ENCODE measurements at regions not wholly inside any gene's neighbourhood (a gene's known extent, or its start where the extent isn't known, plus 50 kb on each side); places are given as distances from the start of the nearest gene placed in this dataset.

DNA sequence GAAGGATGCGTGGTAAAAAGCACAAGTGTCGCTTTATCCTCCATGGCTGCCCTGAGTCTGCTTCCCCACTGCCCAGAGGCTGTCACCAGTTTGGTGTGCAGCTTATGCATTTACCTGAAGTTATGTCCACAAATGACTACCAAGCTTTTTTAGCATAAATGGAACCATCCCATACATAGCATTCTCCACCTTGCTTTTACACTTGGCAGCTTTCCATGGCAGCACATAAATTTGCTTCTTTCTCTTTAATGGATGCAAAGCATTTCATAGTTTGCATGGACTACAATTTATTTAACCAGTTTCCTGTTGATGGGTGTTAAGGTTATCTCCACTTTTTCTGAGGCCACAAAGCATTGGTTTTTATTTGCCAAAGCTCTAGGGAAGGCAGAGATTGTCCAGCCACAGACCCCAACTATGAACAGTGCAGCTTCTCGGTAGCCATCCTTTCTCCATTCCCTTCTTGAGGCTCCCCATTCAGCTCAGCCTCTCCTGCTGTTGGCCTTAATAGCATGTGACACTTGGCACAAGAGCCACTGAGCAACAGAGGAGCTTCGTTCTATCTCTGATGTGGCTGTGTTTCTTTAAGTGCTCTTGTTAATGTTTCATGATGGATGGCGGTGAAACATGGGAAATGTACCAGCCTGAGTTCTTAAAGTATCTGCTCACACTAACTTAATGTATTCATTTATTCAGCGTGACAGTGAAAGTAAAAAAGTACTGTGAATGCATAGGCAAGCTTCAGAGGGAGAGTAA, 59.8 kb upstream of the NAV2 start:
- TF ChIP-seq, protein P1, sequence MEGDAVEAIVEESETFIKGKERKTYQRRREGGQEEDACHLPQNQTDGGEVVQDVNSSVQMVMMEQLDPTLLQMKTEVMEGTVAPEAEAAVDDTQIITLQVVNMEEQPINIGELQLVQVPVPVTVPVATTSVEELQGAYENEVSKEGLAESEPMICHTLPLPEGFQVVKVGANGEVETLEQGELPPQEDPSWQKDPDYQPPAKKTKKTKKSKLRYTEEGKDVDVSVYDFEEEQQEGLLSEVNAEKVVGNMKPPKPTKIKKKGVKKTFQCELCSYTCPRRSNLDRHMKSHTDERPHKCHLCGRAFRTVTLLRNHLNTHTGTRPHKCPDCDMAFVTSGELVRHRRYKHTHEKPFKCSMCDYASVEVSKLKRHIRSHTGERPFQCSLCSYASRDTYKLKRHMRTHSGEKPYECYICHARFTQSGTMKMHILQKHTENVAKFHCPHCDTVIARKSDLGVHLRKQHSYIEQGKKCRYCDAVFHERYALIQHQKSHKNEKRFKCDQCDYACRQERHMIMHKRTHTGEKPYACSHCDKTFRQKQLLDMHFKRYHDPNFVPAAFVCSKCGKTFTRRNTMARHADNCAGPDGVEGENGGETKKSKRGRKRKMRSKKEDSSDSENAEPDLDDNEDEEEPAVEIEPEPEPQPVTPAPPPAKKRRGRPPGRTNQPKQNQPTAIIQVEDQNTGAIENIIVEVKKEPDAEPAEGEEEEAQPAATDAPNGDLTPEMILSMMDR (IDR thresholded peaks at IDR 0.05; ENCODE audit: unreplicated experiment): no peak
- Mint-ChIP-seq H3K9me3 (ENCODE audit: low read depth) (peaks cover 3% of the 10 kb centered on the region), H3K27me3 (peaks cover 3% of the 10 kb centered on the region), H3K36me3 (ENCODE audit: insufficient read depth) (no peaks in the 10 kb centered on the region), H3K27ac (no peak overlapping the region), H3K4me3 (ENCODE audit: low read depth) (no peak overlapping the region), H3K4me1 (ENCODE audit: low read depth) (no peaks in the 10 kb centered on the region)
- no peak for DNase-seq (ENCODE audit: low spot score, unreplicated experiment)

DNA sequence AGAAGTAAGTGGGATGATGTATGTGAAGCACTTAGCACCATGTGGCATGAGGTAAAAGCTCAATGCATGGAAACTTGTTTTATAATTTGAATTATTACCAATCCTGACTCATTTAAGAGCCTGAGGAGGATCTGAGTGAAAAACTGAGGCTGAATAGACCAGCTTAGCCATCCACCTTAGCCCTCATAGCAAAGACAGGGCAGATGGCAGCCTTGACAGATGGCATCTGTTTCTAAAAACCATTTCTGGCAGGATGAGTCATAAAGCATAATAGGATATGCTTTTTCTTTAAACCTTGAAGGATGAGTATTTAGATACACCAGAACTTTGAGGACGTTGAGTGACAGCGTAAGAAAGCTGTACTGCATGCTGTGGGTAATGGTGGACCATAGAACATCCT, 61.0 kb upstream of the NAV2 start:
- DNase-seq (ENCODE audit: low spot score, unreplicated experiment): no peak
- Mint-ChIP-seq H3K4me3 (ENCODE audit: low read depth) (no peak overlapping the region), H3K27ac (no peak overlapping the region), H3K36me3 (ENCODE audit: insufficient read depth) (no peaks in the 10 kb centered on the region), H3K9me3 (ENCODE audit: low read depth) (peaks cover 3% of the 10 kb centered on the region), H3K4me1 (ENCODE audit: low read depth) (no peaks in the 10 kb centered on the region), H3K27me3 (peaks cover 3% of the 10 kb centered on the region)
- TF ChIP-seq, protein P1 (IDR thresholded peaks at IDR 0.05; ENCODE audit: unreplicated experiment): no peak

DNA sequence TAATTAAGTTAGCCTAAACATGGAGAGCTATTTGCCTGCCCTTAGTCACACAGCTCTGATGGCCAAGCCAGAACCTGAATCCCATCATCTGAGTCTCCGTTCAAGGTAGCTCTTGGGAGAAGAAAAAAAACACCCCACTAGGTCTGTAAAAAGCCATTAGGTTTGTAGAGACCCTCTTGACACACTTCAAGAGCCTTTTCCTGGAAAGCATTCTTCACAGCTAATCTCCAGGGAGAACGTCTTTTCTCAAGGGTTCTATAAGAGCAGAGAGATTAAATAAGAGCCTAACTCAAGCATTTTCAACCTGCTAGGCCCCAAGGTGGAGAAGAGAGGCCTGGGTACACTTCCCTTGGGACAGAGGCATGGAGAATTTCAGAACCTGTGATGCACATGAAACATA, 61.6 kb upstream of the NAV2 start:
- Mint-ChIP-seq H3K4me1 (ENCODE audit: low read depth) (no peaks in the 10 kb centered on the region), H3K4me3 (ENCODE audit: low read depth) (no peak overlapping the region), H3K27me3 (peaks cover 3% of the 10 kb centered on the region), H3K9me3 (ENCODE audit: low read depth) (peaks cover 3% of the 10 kb centered on the region), H3K36me3 (ENCODE audit: insufficient read depth) (no peaks in the 10 kb centered on the region), H3K27ac (no peak overlapping the region)
- no peak for DNase-seq (ENCODE audit: low spot score, unreplicated experiment)
- TF ChIP-seq, protein P1 (IDR thresholded peaks at IDR 0.05; ENCODE audit: unreplicated experiment): no peak

DNA sequence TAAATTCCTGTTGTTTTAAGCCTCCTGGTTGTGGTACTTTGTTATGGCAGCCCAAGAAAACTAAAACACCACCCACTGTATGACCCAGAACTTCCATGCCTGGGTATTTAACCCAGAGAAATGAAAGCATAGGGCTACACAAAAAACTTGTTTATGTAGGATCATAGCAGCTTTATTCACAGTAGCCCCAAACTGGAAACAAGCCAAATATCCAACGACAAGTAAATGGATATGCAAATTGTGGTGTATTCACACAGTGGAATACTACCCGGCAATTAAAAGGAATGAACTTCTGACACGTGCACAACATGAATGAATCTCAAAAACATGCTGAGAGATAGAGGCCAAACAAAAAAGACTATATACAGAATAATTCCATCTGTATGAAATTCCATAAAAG, 62.2 kb upstream of the NAV2 start:
- Mint-ChIP-seq H3K9me3 (ENCODE audit: low read depth) (peaks cover 3% of the 10 kb centered on the region), H3K27me3 (peaks cover 3% of the 10 kb centered on the region), H3K27ac (no peak overlapping the region), H3K36me3 (ENCODE audit: insufficient read depth) (no peaks in the 10 kb centered on the region), H3K4me1 (ENCODE audit: low read depth) (no peaks in the 10 kb centered on the region), H3K4me3 (ENCODE audit: low read depth) (no peak overlapping the region)
- TF ChIP-seq, protein P1 (IDR thresholded peaks at IDR 0.05; ENCODE audit: unreplicated experiment): no peak
- DNase-seq (ENCODE audit: low spot score, unreplicated experiment): no peak

DNA sequence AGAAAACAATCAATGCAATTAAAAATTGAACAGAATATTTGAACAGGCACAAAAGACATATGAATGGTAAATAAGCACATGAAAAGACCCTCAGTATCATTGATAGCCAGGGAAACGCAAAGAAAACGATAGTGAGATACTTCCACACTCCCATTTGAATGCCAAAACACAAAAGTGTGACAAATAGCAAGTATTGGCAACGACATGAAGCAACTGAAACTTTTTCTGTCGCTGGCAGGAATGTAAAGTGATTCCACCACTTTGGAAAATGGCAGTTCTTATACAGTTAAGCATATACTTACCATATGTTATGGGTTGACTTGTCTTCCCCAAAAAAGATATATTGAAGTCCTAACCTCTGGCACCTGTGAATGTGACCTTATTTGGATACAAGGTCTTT, 62.9 kb upstream of the NAV2 start:
- Mint-ChIP-seq H3K36me3 (ENCODE audit: insufficient read depth) (no peaks in the 10 kb centered on the region), H3K4me1 (ENCODE audit: low read depth) (no peaks in the 10 kb centered on the region), H3K27me3 (peaks cover 3% of the 10 kb centered on the region), H3K27ac (no peak overlapping the region), H3K4me3 (ENCODE audit: low read depth) (no peak overlapping the region), H3K9me3 (ENCODE audit: low read depth) (no peaks in the 10 kb centered on the region)
- DNase-seq (ENCODE audit: low spot score, unreplicated experiment): no peak
- TF ChIP-seq, protein P1 (IDR thresholded peaks at IDR 0.05; ENCODE audit: unreplicated experiment): no peak

Data from progenitor cell of endocrine pancreas (in vitro differentiated cells).